ELF-1 (cell line): ENCODE measurements at regions not wholly inside any gene's neighbourhood (a gene's known extent, or its start where the extent isn't known, plus 50 kb on each side); places are given as distances from the start of the nearest gene placed in this dataset.
"Not testable (repeated sequence)": the region's sequence is repeated elsewhere in the genome, so short reads cannot be mapped to it uniquely, and the experiment has no call there.

Source experiments
- DNase-seq: peaks from one replicate; pipeline ENCODE4 v3.0.0-alpha.2; 2016; ENCODE audit warnings: low read depth, low spot score

GRCh38 chr22:44576311-44577260 is 78.6 kb upstream of the RTL6 start:
- DNase-seq, result no peak

- no peak for DNase-seq
Observed at GRCh38 chr22:44575381-44576268, 77.6 kb upstream of the RTL6 start.

- no peak for DNase-seq
Observed at GRCh38 chr22:44574640-44575380, 76.8 kb upstream of the RTL6 start.

GRCh38 chr22:44574057-44574639 is 76.1 kb upstream of the RTL6 start:
- no peak for DNase-seq

GRCh38 chr22:44573451-44573850 is 75.4 kb upstream of the RTL6 start:
- no peak for DNase-seq

- no peak for DNase-seq
Observed at GRCh38 chr22:44572414-44573207, 74.6 kb upstream of the RTL6 start.

- DNase-seq, result no peak
Observed at GRCh38 chr22:44571566-44572413, 73.8 kb upstream of the RTL6 start.

GRCh38 chr22:44570476-44571445 is 72.7 kb upstream of the RTL6 start:
- DNase-seq, result no peak

- no peak for DNase-seq
Observed at GRCh38 chr22:44569561-44569991, 71.5 kb upstream of the RTL6 start.

- DNase-seq, result peak; percentile 34
Observed at GRCh38 chr22:44567846-44568493, 69.9 kb upstream of the RTL6 start.

- not testable (repeated sequence) for DNase-seq
Observed at GRCh38 chr22:44567378-44567841, 69.4 kb upstream of the RTL6 start.

- no peak for DNase-seq
Observed at GRCh38 chr22:44566911-44567310, 68.9 kb upstream of the RTL6 start.

GRCh38 chr22:44562651-44563050 is 64.6 kb upstream of the RTL6 start:
- DNase-seq, result not testable (repeated sequence)

- no peak for DNase-seq
Observed at GRCh38 chr22:44561139-44561840, 63.3 kb upstream of the RTL6 start.

GRCh38 chr22:44558671-44559070 is 60.6 kb upstream of the RTL6 start:
- DNase-seq, result not testable (repeated sequence)

- not testable (repeated sequence) for DNase-seq
Observed at GRCh38 chr22:44557872-44558271, 59.8 kb upstream of the RTL6 start.
